GM12878 (cell line): ENCODE measurements at regions not wholly inside any gene's neighbourhood (a gene's known extent, or its start where the extent isn't known, plus 50 kb on each side); places are given as distances from the start of the nearest gene placed in this dataset.

Experiments
- ATAC-seq: fragments of 200-7000 bp; cut with Tn5 transposase; 3 replicates; pipeline ENCODE4 v1.9.1; 2020; ENCODE audit warnings: mild to moderate bottlenecking, moderate library complexity
- BruUV-seq: library from RNA; stranded (reverse); fragments of 400-500 nt; replicated peaks from 2 replicates; lab custom pipeline; 2021; lab: Mats Ljungman, UMichigan
- CTCF ChIA-PET: fragments of 300-600 bp; sonication (Branson Sonifier 250); formaldehyde crosslinking; extraction: SDS; loops from one replicate; lab custom pipeline; 2021; ENCODE audit warnings: inconsistent platforms; lab: Yijun Ruan, JAX
- POLR2A ChIA-PET: fragments of 350-600 bp; formaldehyde crosslinking; extraction: SDS; loops from one replicate; lab custom pipeline; 2021; ENCODE audit warnings: inconsistent platforms; lab: Charles Lee
- RAD21 ChIA-PET: fragments of 300-600 bp; sonication (Branson Sonifier 250); formaldehyde crosslinking; loops from one replicate; lab custom pipeline; 2023; ENCODE audit warnings: antibody characterized with exemption; ENCODE audit not compliant: unreplicated experiment; lab: Charles Lee
- SMC1A ChIA-PET: fragments of 300-600 bp; sonication (Branson Sonifier 250); formaldehyde crosslinking; loops from one replicate; lab custom pipeline; 2023; ENCODE audit not compliant: unreplicated experiment, uncharacterized antibody; lab: Charles Lee
- DNase-seq: peaks from one replicate; pipeline ENCODE4 v3.0.0-alpha.2; 2011; ENCODE audit warnings: low read depth, low spot score
- FAIRE-seq: peaks from 3 replicates; lab custom pipeline; 2011; peaks lifted over from hg19 to GRCh38; lab: Jason Lieb, UNC
- H2AFZ ChIP-seq: 2 replicates; pipeline ENCODE4 v1.6.0; 2011; ENCODE audit warnings: low read depth, low read length, control low read depth; ENCODE audit not compliant: control insufficient read depth
- H3K27ac ChIP-seq: 2 replicates; pipeline ENCODE4 v1.5.1; 2011; ENCODE audit warnings: control low read depth; ENCODE audit not compliant: control insufficient read depth, insufficient read depth
- H3K27me3 ChIP-seq, 2 experiments: replicated peaks in 1 of 2; 2 replicates each; pipeline versions ENCODE4 v1.6.0 to v1.6.1; 2011; ENCODE audit warnings: low read length in 1 of 2; ENCODE audit not compliant: control insufficient read depth in 2 of 2, insufficient read depth in 2 of 2
- H3K36me3 ChIP-seq, 2 experiments: 2 replicates each; pipeline ENCODE4 v1.5.1; 2011; ENCODE audit warnings: low read length in 1 of 2; ENCODE audit not compliant: control insufficient read depth in 2 of 2, insufficient read depth in 2 of 2
- H3K4me1 ChIP-seq: 2 replicates; pipeline ENCODE4 v1.6.1; 2011; ENCODE audit warnings: mild to moderate bottlenecking, low read length, moderate library complexity, mixed read lengths; ENCODE audit not compliant: control insufficient read depth, insufficient read depth
- H3K4me2 ChIP-seq: 2 replicates; pipeline ENCODE4 v1.6.0; 2011; ENCODE audit warnings: control low read depth; ENCODE audit not compliant: control insufficient read depth, insufficient read depth
- H3K4me3 ChIP-seq: fragments of 200-600 bp; sonication (generic); 2 replicates; pipeline ENCODE4 v1.5.1; 2016
- H3K79me2 ChIP-seq: 2 replicates; pipeline ENCODE4 v1.6.0; 2011; ENCODE audit warnings: low read length; ENCODE audit not compliant: control insufficient read depth, insufficient read depth
- H3K9ac ChIP-seq: 2 replicates; pipeline ENCODE4 v1.8.0; 2011; ENCODE audit warnings: low read length, control low read depth, mixed read lengths; ENCODE audit not compliant: control insufficient read depth, insufficient read depth
- H3K9me3 ChIP-seq: replicated peaks from 3 replicates; pipeline ENCODE4 v1.5.1; 2011; ENCODE audit warnings: mild to moderate bottlenecking, low read length; ENCODE audit not compliant: control insufficient read depth, insufficient read depth
- H4K20me1 ChIP-seq: 2 replicates; pipeline ENCODE4 v1.6.0; 2011; ENCODE audit not compliant: control insufficient read depth, insufficient read depth
- BCL11A ChIP-seq: IDR thresholded peaks from 2 replicates; pipeline ENCODE4 v1.6.1; 2011; ENCODE audit warnings: low read depth, low read length
- BHLHE40 ChIP-seq, 2 experiments: fragments of 450-650 bp in 1 of 2; IDR thresholded peaks; 2 replicates each; pipeline ENCODE4 v1.6.1; 2011 to 2017; ENCODE audit warnings: low read depth in 2 of 2, borderline replicate concordance in 1 of 2, improper control_type of control experiment in 1 of 2, low read length in 1 of 2, mild to moderate bottlenecking in 1 of 2
- CREB1 ChIP-seq: IDR thresholded peaks from 2 replicates; pipeline ENCODE4 v1.6.1; 2012; ENCODE audit warnings: low read depth, mild to moderate bottlenecking, inconsistent platforms
- DPF2 ChIP-seq: fragments of 450-650 bp; IDR thresholded peaks from 2 replicates; pipeline ENCODE4 v1.6.1; 2017; ENCODE audit warnings: mild to moderate bottlenecking
- EGR1 ChIP-seq, 2 experiments: IDR thresholded peaks; 1 replicate in 1 of 2; 2 replicates in 1 of 2; pipeline ENCODE4 v1.6.1; 2011 to 2012; ENCODE audit warnings: low read depth in 2 of 2, low read length in 2 of 2, borderline replicate concordance in 1 of 2, mild to moderate bottlenecking in 1 of 2, moderate library complexity in 1 of 2
- HDAC6 ChIP-seq: fragments of 200-600 bp; sonication (generic); IDR thresholded peaks from one replicate; pipeline ENCODE4 v1.8.0; 2017; ENCODE audit warnings: antibody characterized with exemption; ENCODE audit not compliant: unreplicated experiment
- HSF1 ChIP-seq: fragments of 150-350 bp; IDR thresholded peaks from 2 replicates; pipeline ENCODE4 v1.6.1; 2014; ENCODE audit warnings: mild to moderate bottlenecking, low read depth, low read length
- LARP7 ChIP-seq: fragments of 450-650 bp; IDR thresholded peaks from 2 replicates; pipeline ENCODE4 v1.6.1; 2017; ENCODE audit warnings: mild to moderate bottlenecking
- MTA2 ChIP-seq: fragments of 450-650 bp; IDR thresholded peaks from 2 replicates; pipeline ENCODE4 v1.6.1; 2016; ENCODE audit warnings: low read depth, mild to moderate bottlenecking, moderate library complexity
- PBX3 ChIP-seq: IDR thresholded peaks from 2 replicates; pipeline ENCODE4 v1.6.1; 2011; ENCODE audit warnings: mild to moderate bottlenecking, low read depth, low read length, moderate library complexity; ENCODE audit not compliant: insufficient replicate concordance
- PML ChIP-seq: IDR thresholded peaks from 2 replicates; pipeline ENCODE4 v1.6.1; 2012; ENCODE audit warnings: low read length, inconsistent platforms
- RBBP5 ChIP-seq: fragments of 200-600 bp; sonication (generic); conservative IDR thresholded peaks from 2 replicates; pipeline ENCODE4 v1.6.1; 2016
- TARDBP ChIP-seq: IDR thresholded peaks from 2 replicates; pipeline ENCODE4 v1.6.1; 2016; ENCODE audit warnings: borderline replicate concordance
- WRNIP1 ChIP-seq: IDR thresholded peaks from 2 replicates; pipeline ENCODE4 v1.6.1; 2011; ENCODE audit warnings: low read depth, low read length, improper control_type of control experiment, borderline replicate concordance
- ZBED1 ChIP-seq: IDR thresholded peaks from 2 replicates; pipeline ENCODE4 v1.6.1; 2016; ENCODE audit warnings: borderline replicate concordance
- ZNF207 ChIP-seq: fragments of 450-650 bp; IDR thresholded peaks from 2 replicates; pipeline ENCODE4 v1.6.1; 2014; ENCODE audit warnings: antibody characterized with exemption, mild to moderate bottlenecking, borderline replicate concordance
- WGBS: methylation state at CpG from one replicate; pipeline ENCODE4 v1.1.6; 2016; ENCODE audit warnings: low lambda C conversion rate; ENCODE audit not compliant: insufficient replicate concordance, insufficient coverage; ENCODE audit errors: missing lambda C conversion rate; 5-methylcytosine and 5-hydroxymethylcytosine counted together
- in situ Hi-C: fragments of 300-500 bp; cut with MboI; formaldehyde crosslinking; loops from 9 replicates; pipeline ENCODE4 v1.14.3; 2018; ENCODE audit warnings: mixed read lengths
- intact Hi-C: fragments of 100-400 bp; cut with micrococcal nuclease; formaldehyde crosslinking; loops from one replicate; pipeline ENCODE4 v1.14.2; 2022; ENCODE audit not compliant: unreplicated experiment

GRCh38 chr13:47421525-47421924 is 524.7 kb upstream of the HTR2A start:
- intact Hi-C loops = no loop called here
- ChIA-PET RAD21 (no interaction called here), SMC1A (no interaction called here), CTCF (no interaction called here), POLR2A (no interaction called here)
- no peaks in the 10 kb centered on the region for H3K27me3 ChIP-seq
- H2AFZ ChIP-seq = no peak overlapping the region
- DNase-seq (no peak), FAIRE-seq (no peak), ATAC-seq (no peak)
- in situ Hi-C loops = no loop called here
- no peak overlapping the region for H3K9ac ChIP-seq
- no peaks in the 10 kb centered on the region for H4K20me1 ChIP-seq
- no peaks in the 10 kb centered on the region for H3K79me2 ChIP-seq
- H3K36me3 ChIP-seq = no peaks in the 10 kb centered on the region
- 0% methylated on average over 1 of the region's 1 CpG for WGBS
- no peaks in the 10 kb centered on the region for H3K4me1 ChIP-seq
- no peaks in the 10 kb centered on the region for H3K9me3 ChIP-seq
- H3K27ac ChIP-seq = no peak overlapping the region
- H3K4me2 ChIP-seq = no peak overlapping the region
- TF ChIP-seq RBBP5 = no peak
- TF ChIP-seq PBX3 = no peak
- TF ChIP-seq LARP7 = no peak
- no peak for TF ChIP-seq HSF1
- TF ChIP-seq BCL11A = no peak
- no peak for TF ChIP-seq WRNIP1
- TF ChIP-seq MTA2 = no peak
- no peak for TF ChIP-seq HDAC6
- TF ChIP-seq PML = no peak
- no peak for TF ChIP-seq ZNF207
- TF ChIP-seq BHLHE40 (IDR thresholded peaks at IDR 0.05; ENCODE audit: borderline replicate concordance in 1 of 2, low read depth in 2 of 2, low read length in 1 of 2) = no peak
- TF ChIP-seq ZBED1 = no peak
- TF ChIP-seq TARDBP = no peak
- no peak for TF ChIP-seq CREB1
- TF ChIP-seq DPF2 = no peak
- TF ChIP-seq EGR1 (IDR thresholded peaks at IDR 0.05; ENCODE audit: borderline replicate concordance in 1 of 2, low read depth in 2 of 2, low read length in 2 of 2) = no peak
- BruUV-seq = no TSS peak
- H3K4me3 ChIP-seq = no peak overlapping the region
